T-helper 17 cell (primary cell): ENCODE measurements at regions not wholly inside any gene's neighbourhood (a gene's known extent, or its start where the extent isn't known, plus 50 kb on each side); places are given as distances from the start of the nearest gene placed in this dataset.

ENCODE experiments used
- ATAC-seq: fragments of 150-1000 bp; cut with Tn5 transposase; 2 replicates; pipeline ENCODE4 v1.10.0; 2021; ENCODE audit warnings: mild to moderate bottlenecking, moderate library complexity
- DNase-seq, 3 donors: peaks; one replicate each; pipeline versions ENCODE4 v3.0.0 to v3.0.0-alpha.2; 2020 to 2021
- H3K9me3 ChIP-seq: one replicate; pipeline ENCODE4 v1.7.0; 2013; ENCODE audit warnings: low read length, mild to moderate bottlenecking; ENCODE audit not compliant: control insufficient read depth, poor library complexity, severe bottlenecking
- H3K27ac Mint-ChIP-seq: one replicate; pipeline ENCODE4 v1.8.0; 2022; ENCODE audit warnings: mild to moderate bottlenecking, moderate library complexity, mixed read lengths
- H3K27me3 Mint-ChIP-seq: one replicate; pipeline ENCODE4 v1.8.0; 2022; ENCODE audit warnings: mixed read lengths
- H3K36me3 Mint-ChIP-seq: one replicate; pipeline ENCODE4 v1.8.0; 2022; ENCODE audit warnings: low read depth, mixed read lengths
- H3K4me1 Mint-ChIP-seq: one replicate; pipeline ENCODE4 v1.8.0; 2022; ENCODE audit warnings: mild to moderate bottlenecking, mixed read lengths
- H3K4me3 Mint-ChIP-seq: one replicate; pipeline ENCODE4 v1.8.0; 2022; ENCODE audit warnings: mild to moderate bottlenecking, moderate library complexity, mixed read lengths

GRCh38 chr2:220041447-220041846 lies 414.0 kb downstream of the SLC4A3 start:
- no peaks in the 10 kb centered on the region for H3K36me3 Mint-ChIP-seq
- DNase-seq = no peak
- no peak overlapping the region for H3K4me3 Mint-ChIP-seq
- no peaks in the 10 kb centered on the region for H3K4me1 Mint-ChIP-seq
- no peak for ATAC-seq
- no peaks in the 10 kb centered on the region for H3K9me3 ChIP-seq
- H3K27me3 Mint-ChIP-seq = peaks cover 24% of the 10 kb centered on the region
- no peak overlapping the region for H3K27ac Mint-ChIP-seq

- no peaks in the 10 kb centered on the region for H3K9me3 ChIP-seq
- no peaks in the 10 kb centered on the region for H3K4me1 Mint-ChIP-seq
- no peak overlapping the region for H3K4me3 Mint-ChIP-seq
- no peak for ATAC-seq
- no peak for DNase-seq
- H3K36me3 Mint-ChIP-seq = no peaks in the 10 kb centered on the region
- no peak overlapping the region for H3K27ac Mint-ChIP-seq
- H3K27me3 Mint-ChIP-seq = peaks cover 24% of the 10 kb centered on the region
These were observed 415.9 kb downstream of the SLC4A3 start for GRCh38 chr2:220043155-220043989.

- Mint-ChIP-seq H3K4me1 (no peaks in the 10 kb centered on the region), H3K27ac (no peak overlapping the region)
These were observed 416.5 kb downstream of the SLC4A3 start for GRCh38 chr2:220043990-220044335.

DNA sequence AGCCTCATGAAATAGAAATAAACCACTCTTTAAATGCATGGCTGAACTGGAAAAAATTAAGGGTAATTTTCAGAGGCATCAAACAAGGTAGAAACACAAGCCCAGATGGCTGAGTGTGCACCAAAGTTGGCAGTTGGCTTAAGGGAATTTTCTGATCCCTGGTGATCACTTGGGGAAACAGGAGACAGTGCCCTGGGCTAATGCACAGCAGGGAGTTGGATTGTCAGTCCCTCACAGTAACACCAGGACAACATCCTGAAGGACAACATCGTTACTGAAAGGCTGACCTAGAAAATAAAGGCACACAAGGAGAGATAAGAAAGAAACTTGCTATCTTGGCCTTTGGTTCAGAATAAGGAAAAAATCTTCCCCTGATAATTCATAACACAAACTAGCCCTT lies 417.0 kb downstream of the SLC4A3 start:
- no peaks in the 10 kb centered on the region for H3K36me3 Mint-ChIP-seq
- H3K4me1 Mint-ChIP-seq = no peaks in the 10 kb centered on the region
- H3K9me3 ChIP-seq = no peaks in the 10 kb centered on the region
- no peak overlapping the region for H3K27ac Mint-ChIP-seq
- H3K4me3 Mint-ChIP-seq = no peak overlapping the region
- ATAC-seq (no peak), DNase-seq (no peak)
- H3K27me3 Mint-ChIP-seq = peaks cover 19% of the 10 kb centered on the region

More at GRCh38 chr2:220043990-220044335, 416.5 kb downstream of the SLC4A3 start:
- H3K27me3 Mint-ChIP-seq = peaks cover 22% of the 10 kb centered on the region
- no peak overlapping the region for H3K4me3 Mint-ChIP-seq
- no peaks in the 10 kb centered on the region for H3K9me3 ChIP-seq
- no peak for DNase-seq
- ATAC-seq = no peak
- H3K36me3 Mint-ChIP-seq = no peaks in the 10 kb centered on the region

DNA sequence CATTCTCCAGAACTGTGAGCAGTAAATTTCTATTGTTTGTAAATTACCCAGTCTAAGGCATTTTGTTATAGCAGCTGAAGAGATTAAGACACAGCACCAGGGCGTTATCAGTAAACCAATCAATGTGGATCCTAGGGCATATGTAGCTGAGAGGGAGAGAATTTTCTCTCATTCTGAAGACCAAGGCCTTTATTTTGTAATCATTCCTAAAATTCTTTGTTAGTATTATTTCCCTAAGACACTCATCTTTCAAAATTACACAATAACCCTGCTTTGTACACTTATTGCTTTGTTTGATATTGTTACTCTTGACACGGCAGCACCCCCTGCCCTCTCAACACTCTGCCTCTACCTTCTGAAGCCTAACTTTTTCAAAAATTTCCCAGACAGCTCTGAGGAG lies 419.1 kb downstream of the SLC4A3 start:
- Mint-ChIP-seq H3K4me3 (no peak overlapping the region), H3K27ac (no peak overlapping the region), H3K36me3 (no peaks in the 10 kb centered on the region), H3K4me1 (no peaks in the 10 kb centered on the region), H3K27me3 (peaks cover 10% of the 10 kb centered on the region)
- no peak for ATAC-seq
- no peak for DNase-seq
- no peaks in the 10 kb centered on the region for H3K9me3 ChIP-seq

GRCh38 chr2:220051716-220052115 lies 424.3 kb downstream of the SLC4A3 start:
- no peak overlapping the region for H3K4me3 Mint-ChIP-seq
- ATAC-seq (no peak), DNase-seq (no peak)
- no peaks in the 10 kb centered on the region for H3K4me1 Mint-ChIP-seq
- H3K9me3 ChIP-seq = no peaks in the 10 kb centered on the region
- no peaks in the 10 kb centered on the region for H3K27me3 Mint-ChIP-seq
- H3K27ac Mint-ChIP-seq = no peak overlapping the region
- H3K36me3 Mint-ChIP-seq = no peaks in the 10 kb centered on the region

- Mint-ChIP-seq H3K27ac (no peak overlapping the region), H3K36me3 (no peaks in the 10 kb centered on the region), H3K27me3 (no peaks in the 10 kb centered on the region), H3K4me3 (no peak overlapping the region), H3K4me1 (no peaks in the 10 kb centered on the region)
- no peak for DNase-seq
- H3K9me3 ChIP-seq = no peaks in the 10 kb centered on the region
- no peak for ATAC-seq
These were observed 426.5 kb downstream of the SLC4A3 start for GRCh38 chr2:220053919-220054318.

DNA sequence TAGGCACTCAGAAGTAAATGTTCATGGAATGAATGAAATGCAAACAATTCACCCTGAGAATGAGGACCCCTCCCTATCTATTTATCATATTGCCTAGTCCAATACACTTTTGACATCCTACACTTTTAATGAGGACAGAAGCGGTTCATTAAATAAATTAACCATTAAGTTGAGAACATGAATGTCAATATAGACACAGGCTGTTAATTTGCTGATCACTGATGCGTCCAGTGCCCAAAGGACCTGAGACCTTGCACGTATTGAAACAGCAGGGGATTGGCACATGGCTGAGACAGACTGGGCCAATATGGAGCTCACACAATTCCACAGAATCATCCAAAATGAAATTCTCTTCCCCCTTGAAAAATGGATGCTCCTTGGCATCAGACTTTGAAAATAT lies 430.0 kb downstream of the SLC4A3 start:
- peaks cover 7% of the 10 kb centered on the region for H3K27me3 Mint-ChIP-seq
- no peaks in the 10 kb centered on the region for H3K4me1 Mint-ChIP-seq
- H3K9me3 ChIP-seq = no peaks in the 10 kb centered on the region
- ATAC-seq = no peak
- DNase-seq = no peak
- no peak overlapping the region for H3K27ac Mint-ChIP-seq
- H3K36me3 Mint-ChIP-seq = no peaks in the 10 kb centered on the region
- H3K4me3 Mint-ChIP-seq = no peak overlapping the region

- Mint-ChIP-seq H3K4me1 (no peaks in the 10 kb centered on the region), H3K36me3 (no peaks in the 10 kb centered on the region), H3K4me3 (no peak overlapping the region), H3K27me3 (peaks cover 7% of the 10 kb centered on the region), H3K27ac (no peak overlapping the region)
- DNase-seq (no peak), ATAC-seq (no peak)
- H3K9me3 ChIP-seq = no peaks in the 10 kb centered on the region
These were observed 430.5 kb downstream of the SLC4A3 start for GRCh38 chr2:220057916-220058315.

DNA sequence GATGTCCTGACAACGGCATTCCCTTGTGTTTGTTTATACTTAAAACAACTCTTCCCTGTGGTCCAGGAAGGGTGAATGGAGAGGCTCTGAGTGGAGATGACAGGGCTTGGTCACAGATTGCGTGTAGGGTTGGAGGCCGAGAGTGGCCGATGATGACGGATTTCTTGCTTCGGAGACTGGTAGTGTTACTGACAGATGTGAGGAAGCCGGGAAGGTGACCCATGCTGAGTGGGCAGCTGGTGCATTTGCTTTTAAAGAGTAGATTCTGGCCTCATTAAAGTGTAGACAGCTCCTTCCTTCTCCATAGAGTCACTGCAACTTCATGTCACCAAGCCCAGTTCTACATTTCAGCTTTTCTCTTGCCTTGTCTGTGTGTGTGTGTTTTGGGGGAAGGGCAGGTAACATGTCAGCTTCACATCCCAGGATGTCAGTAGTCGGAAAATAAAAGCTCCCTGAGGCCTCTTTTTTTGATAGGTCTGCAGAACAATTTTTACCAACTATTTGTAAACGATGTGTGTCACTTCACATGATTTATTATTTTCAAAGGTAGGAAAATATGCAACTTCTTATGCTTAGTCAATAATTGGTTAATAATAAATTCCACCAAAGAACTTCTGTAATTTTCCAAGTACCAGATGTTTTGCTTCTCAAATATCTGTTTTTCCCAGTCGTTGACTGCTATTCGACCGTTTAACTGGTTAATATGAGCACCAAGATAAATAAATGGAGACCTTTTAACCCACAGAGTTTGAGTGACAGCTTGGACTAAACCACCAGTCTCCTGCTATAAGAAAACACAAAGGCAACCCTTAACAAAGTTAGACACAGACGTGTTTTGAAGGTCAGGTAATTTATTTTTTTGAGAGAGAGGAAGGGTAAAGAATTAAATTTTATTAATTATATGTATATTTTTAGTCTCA lies 436.9 kb downstream of the SLC4A3 start:
- no peaks in the 10 kb centered on the region for H3K36me3 Mint-ChIP-seq
- no peak overlapping the region for H3K27ac Mint-ChIP-seq
- no peaks in the 10 kb centered on the region for H3K9me3 ChIP-seq
- no peak for ATAC-seq
- H3K4me3 Mint-ChIP-seq = no peak overlapping the region
- H3K4me1 Mint-ChIP-seq = no peaks in the 10 kb centered on the region
- DNase-seq = no peak
- H3K27me3 Mint-ChIP-seq = peaks cover 3% of the 10 kb centered on the region

GRCh38 chr2:220065581-220065980 lies 438.2 kb downstream of the SLC4A3 start:
- Mint-ChIP-seq H3K36me3 (no peaks in the 10 kb centered on the region), H3K4me1 (no peaks in the 10 kb centered on the region)
- ATAC-seq = no peak

GRCh38 chr2:220068846-220069245 lies 441.4 kb downstream of the SLC4A3 start:
- Mint-ChIP-seq H3K27ac (no peak overlapping the region), H3K27me3 (peaks cover 7% of the 10 kb centered on the region), H3K4me3 (no peak overlapping the region), H3K4me1 (no peaks in the 10 kb centered on the region), H3K36me3 (peaks cover 2% of the 10 kb centered on the region)
- H3K9me3 ChIP-seq = no peaks in the 10 kb centered on the region
- no peak for DNase-seq
- no peak for ATAC-seq

More at GRCh38 chr2:220065581-220065980, 438.2 kb downstream of the SLC4A3 start:
- H3K27ac Mint-ChIP-seq = no peak overlapping the region
- no peak for DNase-seq
- H3K27me3 Mint-ChIP-seq = no peaks in the 10 kb centered on the region
- H3K4me3 Mint-ChIP-seq = no peak overlapping the region
- no peaks in the 10 kb centered on the region for H3K9me3 ChIP-seq

DNA sequence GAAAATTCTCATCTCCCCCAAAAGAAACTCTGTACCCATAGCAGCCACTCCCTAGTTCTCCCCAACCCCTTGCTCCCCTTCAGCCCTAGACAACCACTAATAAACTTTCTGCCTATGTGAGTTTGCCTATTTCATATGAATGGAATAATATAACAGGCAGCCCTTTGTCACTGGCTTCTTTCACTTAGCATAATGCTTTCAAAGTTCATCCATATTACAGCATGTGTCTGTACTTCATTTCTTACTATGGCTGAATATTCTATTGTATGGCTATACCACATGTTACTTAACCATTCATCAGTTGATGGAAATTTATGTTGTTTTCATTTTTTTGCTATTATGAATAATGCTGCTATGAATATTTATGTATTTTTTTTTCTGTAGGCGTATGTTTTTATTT lies 442.9 kb downstream of the SLC4A3 start:
- no peak for ATAC-seq
- H3K27me3 Mint-ChIP-seq = peaks cover 7% of the 10 kb centered on the region
- peaks cover 2% of the 10 kb centered on the region for H3K36me3 Mint-ChIP-seq
- no peaks in the 10 kb centered on the region for H3K4me1 Mint-ChIP-seq
- H3K9me3 ChIP-seq = no peaks in the 10 kb centered on the region
- no peak overlapping the region for H3K27ac Mint-ChIP-seq
- no peak overlapping the region for H3K4me3 Mint-ChIP-seq
- DNase-seq = no peak
